ENCODE measurements at regions not wholly inside any gene's neighbourhood (a gene's known extent, or its start where the extent isn't known, plus 50 kb on each side); places are given as distances from the start of the nearest gene placed in this dataset.
A peak's percentile ranks its signal among the peaks of the same experiment; 100 is the strongest.
"Not testable (repeated sequence)": the region's sequence is repeated elsewhere in the genome, so short reads cannot be mapped to it uniquely, and the experiment has no call there.

- H3K9me3 Mint-ChIP-seq; H3K4me1 Mint-ChIP-seq; H3K36me3 Mint-ChIP-seq (ENCODE audit: low read depth); H3K4me3 Mint-ChIP-seq; H3K27me3 Mint-ChIP-seq (ENCODE audit: low read depth); H3K27ac Mint-ChIP-seq: not testable (repeated sequence)
Observed at GRCh38 chr1:143824266-143824665, 147.5 kb downstream of the FAM72C start.

- H3K27me3 Mint-ChIP-seq (ENCODE audit: low read depth); H3K27ac Mint-ChIP-seq; H3K4me1 Mint-ChIP-seq; H3K4me3 Mint-ChIP-seq; H3K36me3 Mint-ChIP-seq (ENCODE audit: low read depth); H3K9me3 Mint-ChIP-seq: not testable (repeated sequence)
Observed at GRCh38 chr1:143820058-143820457, 151.7 kb downstream of the FAM72C start.

- not testable (repeated sequence) for H3K4me1 Mint-ChIP-seq; H3K27ac Mint-ChIP-seq; H3K27me3 Mint-ChIP-seq (ENCODE audit: low read depth); H3K9me3 Mint-ChIP-seq; H3K4me3 Mint-ChIP-seq; H3K36me3 Mint-ChIP-seq (ENCODE audit: low read depth)
Observed at GRCh38 chr1:143816369-143816768, 155.4 kb downstream of the FAM72C start.

- H3K4me1 Mint-ChIP-seq; H3K36me3 Mint-ChIP-seq (ENCODE audit: low read depth); H3K27ac Mint-ChIP-seq; H3K9me3 Mint-ChIP-seq; H3K4me3 Mint-ChIP-seq; H3K27me3 Mint-ChIP-seq (ENCODE audit: low read depth): not testable (repeated sequence)
Observed at GRCh38 chr1:143805374-143805773, 166.4 kb downstream of the FAM72C start.

- H3K27me3 Mint-ChIP-seq (ENCODE audit: low read depth); H3K36me3 Mint-ChIP-seq (ENCODE audit: low read depth); H3K9me3 Mint-ChIP-seq; H3K4me3 Mint-ChIP-seq; H3K27ac Mint-ChIP-seq; H3K4me1 Mint-ChIP-seq: not testable (repeated sequence)
Observed at GRCh38 chr1:143804707-143805356, 167.0 kb downstream of the FAM72C start.

- peak overlapping the region; percentile 44 to 85 (median 63) for H3K4me3 Mint-ChIP-seq
- H3K36me3 Mint-ChIP-seq (ENCODE audit: low read depth); H3K27ac Mint-ChIP-seq; H3K9me3 Mint-ChIP-seq; H3K4me1 Mint-ChIP-seq; H3K27me3 Mint-ChIP-seq (ENCODE audit: low read depth): not testable (repeated sequence)
Observed at GRCh38 chr1:143803927-143804411, 167.8 kb downstream of the FAM72C start.

- not testable (repeated sequence) for H3K4me1 Mint-ChIP-seq; H3K36me3 Mint-ChIP-seq (ENCODE audit: low read depth); H3K27me3 Mint-ChIP-seq (ENCODE audit: low read depth); H3K9me3 Mint-ChIP-seq; H3K27ac Mint-ChIP-seq; H3K4me3 Mint-ChIP-seq
Observed at GRCh38 chr1:143803095-143803494, 168.7 kb downstream of the FAM72C start.

GRCh38 chr1:143799568-143800187 is 172.1 kb downstream of the FAM72C start:
- H3K9me3 Mint-ChIP-seq; H3K4me3 Mint-ChIP-seq; H3K4me1 Mint-ChIP-seq; H3K36me3 Mint-ChIP-seq (ENCODE audit: low read depth); H3K27ac Mint-ChIP-seq; H3K27me3 Mint-ChIP-seq (ENCODE audit: low read depth): not testable (repeated sequence)

- not testable (repeated sequence) for H3K4me3 Mint-ChIP-seq; H3K36me3 Mint-ChIP-seq (ENCODE audit: low read depth); H3K4me1 Mint-ChIP-seq; H3K27me3 Mint-ChIP-seq (ENCODE audit: low read depth); H3K9me3 Mint-ChIP-seq; H3K27ac Mint-ChIP-seq
Observed at GRCh38 chr1:143796369-143796768, 175.4 kb downstream of the FAM72C start.

GRCh38 chr1:143792047-143792937 is 179.5 kb downstream of the FAM72C start:
- not testable (repeated sequence) for H3K9me3 Mint-ChIP-seq; H3K27ac Mint-ChIP-seq; H3K36me3 Mint-ChIP-seq (ENCODE audit: low read depth)

GRCh38 chr1:143786381-143786780 is 185.4 kb downstream of the FAM72C start:
- H3K9me3 Mint-ChIP-seq; H3K36me3 Mint-ChIP-seq (ENCODE audit: low read depth); H3K4me3 Mint-ChIP-seq; H3K27me3 Mint-ChIP-seq (ENCODE audit: low read depth); H3K27ac Mint-ChIP-seq; H3K4me1 Mint-ChIP-seq: not testable (repeated sequence)

More at GRCh38 chr1:143792047-143792937, 179.5 kb downstream of the FAM72C start:
- not testable (repeated sequence) for H3K4me1 Mint-ChIP-seq; H3K4me3 Mint-ChIP-seq; H3K27me3 Mint-ChIP-seq (ENCODE audit: low read depth)

- H3K27ac Mint-ChIP-seq; H3K4me3 Mint-ChIP-seq; H3K36me3 Mint-ChIP-seq (ENCODE audit: low read depth); H3K27me3 Mint-ChIP-seq (ENCODE audit: low read depth); H3K9me3 Mint-ChIP-seq; H3K4me1 Mint-ChIP-seq: not testable (repeated sequence)
Observed at GRCh38 chr1:143785883-143786282, 185.9 kb downstream of the FAM72C start.

- not testable (repeated sequence) for H3K4me3 Mint-ChIP-seq; H3K4me1 Mint-ChIP-seq; H3K27me3 Mint-ChIP-seq (ENCODE audit: low read depth); H3K36me3 Mint-ChIP-seq (ENCODE audit: low read depth); H3K9me3 Mint-ChIP-seq; H3K27ac Mint-ChIP-seq
Observed at GRCh38 chr1:143784239-143784882, 187.4 kb downstream of the FAM72C start.

GRCh38 chr1:143778178-143778577 is 193.6 kb downstream of the FAM72C start:
- H3K9me3 Mint-ChIP-seq; H3K4me1 Mint-ChIP-seq; H3K27ac Mint-ChIP-seq; H3K4me3 Mint-ChIP-seq; H3K27me3 Mint-ChIP-seq (ENCODE audit: low read depth); H3K36me3 Mint-ChIP-seq (ENCODE audit: low read depth): not testable (repeated sequence)

GRCh38 chr1:143764831-143765230 is 207.0 kb downstream of the FAM72C start:
- not testable (repeated sequence) for H3K4me3 Mint-ChIP-seq; H3K9me3 Mint-ChIP-seq; H3K27ac Mint-ChIP-seq; H3K27me3 Mint-ChIP-seq (ENCODE audit: low read depth); H3K36me3 Mint-ChIP-seq (ENCODE audit: low read depth); H3K4me1 Mint-ChIP-seq

Data from nephron (organoid).